HEK293 (cell line): ENCODE measurements at regions not wholly inside any gene's neighbourhood (a gene's known extent, or its start where the extent isn't known, plus 50 kb on each side); places are given as distances from the start of the nearest gene placed in this dataset.

Experiments
- CTCF ChIA-PET: fragments of 350-600 bp; formaldehyde crosslinking; extraction: SDS; loops from one replicate; lab custom pipeline; 2021; ENCODE audit warnings: antibody characterized with exemption; lab: Yijun Ruan, JAX
- POLR2A ChIA-PET: fragments of 300-600 bp; formaldehyde crosslinking; extraction: SDS; loops from one replicate; lab custom pipeline; 2020; ENCODE audit warnings: antibody characterized with exemption, inconsistent platforms; lab: Yijun Ruan, JAX
- H3K27ac ChIP-seq: fragments of 200-500 bp; sonication (Bioruptor generic); 2 replicates; pipeline ENCODE4 v1.5.1; 2014; ENCODE audit warnings: low read depth, low read length, control low read depth, inconsistent platforms; ENCODE audit errors: extremely low read depth
- H3K36me3 ChIP-seq, 2 experiments: fragments of 200-500 bp in 1 of 2; sonication (Bioruptor generic) in 1 of 2; 1 replicate in 1 of 2; 2 replicates in 1 of 2; pipeline ENCODE4 v1.5.1; 2014 to 2017; ENCODE audit warnings: inconsistent platforms in 2 of 2, low read length in 2 of 2; ENCODE audit not compliant: control insufficient read depth in 2 of 2, insufficient read depth in 1 of 2
- H3K4me1 ChIP-seq: fragments of 200-500 bp; sonication (Bioruptor generic); 2 replicates; pipeline ENCODE4 v1.5.1; 2014; ENCODE audit warnings: mild to moderate bottlenecking, low read length, inconsistent platforms; ENCODE audit not compliant: control insufficient read depth, insufficient read depth
- H3K4me3 ChIP-seq: 2 replicates; pipeline ENCODE4 v1.5.1; 2011; ENCODE audit warnings: low read depth, mild to moderate bottlenecking, control low read depth, low read length, moderate library complexity
- H3K9me3 ChIP-seq: fragments of 200-500 bp; sonication (Bioruptor generic); 2 replicates; pipeline ENCODE4 v1.5.1; 2014; ENCODE audit warnings: low read depth, low read length, inconsistent platforms; ENCODE audit not compliant: control insufficient read depth, insufficient read depth
- KLF16 ChIP-seq: fragments of 450-650 bp; formaldehyde crosslinking; IDR thresholded peaks from 2 replicates; pipeline ENCODE4 v1.5.1; 2017; ENCODE audit warnings: missing biosample characterization, missing genetic modification characterization
- KLF9 ChIP-seq: fragments of 450-650 bp; formaldehyde crosslinking; IDR thresholded peaks from 2 replicates; pipeline ENCODE4 v1.5.1; 2016; ENCODE audit warnings: missing biosample characterization, missing genetic modification characterization, low read depth
- TCF7L2 ChIP-seq: IDR thresholded peaks from 2 replicates; pipeline ENCODE4 v1.6.1; 2011; ENCODE audit warnings: low read depth, mild to moderate bottlenecking, inconsistent platforms, low read length, moderate library complexity, borderline replicate concordance
- TRIM28 ChIP-seq: IDR thresholded peaks from 2 replicates; pipeline ENCODE4 v1.6.1; 2011; ENCODE audit warnings: low read length, control low read depth, borderline replicate concordance
- ZNF148 ChIP-seq: fragments of 450-650 bp; formaldehyde crosslinking; IDR thresholded peaks from 2 replicates; pipeline ENCODE4 v1.5.0; 2017; ENCODE audit warnings: missing biosample characterization, missing genetic modification characterization, borderline replicate concordance
- ZNF174 ChIP-seq: fragments of 450-650 bp; formaldehyde crosslinking; IDR thresholded peaks from 2 replicates; pipeline ENCODE4 v1.5.0; 2017; ENCODE audit warnings: missing biosample characterization, mild to moderate bottlenecking, missing genetic modification characterization
- ZNF2 ChIP-seq: fragments of 450-650 bp; formaldehyde crosslinking; IDR thresholded peaks from 2 replicates; pipeline ENCODE4 v1.5.1; 2016; ENCODE audit warnings: missing biosample characterization, missing genetic modification characterization
- ZNF248 ChIP-seq: fragments of 450-650 bp; formaldehyde crosslinking; IDR thresholded peaks from 2 replicates; pipeline ENCODE4 v1.5.1; 2017; ENCODE audit warnings: missing biosample characterization, missing genetic modification characterization
- ZNF398 ChIP-seq: fragments of 450-650 bp; formaldehyde crosslinking; IDR thresholded peaks from 2 replicates; pipeline ENCODE4 v1.5.1; 2017; ENCODE audit warnings: missing biosample characterization, missing genetic modification characterization
- ZNF48 ChIP-seq: fragments of 450-650 bp; formaldehyde crosslinking; IDR thresholded peaks from 2 replicates; pipeline ENCODE4 v1.5.1; 2016; ENCODE audit warnings: missing biosample characterization, missing genetic modification characterization
- ZNF488 ChIP-seq: fragments of 450-650 bp; formaldehyde crosslinking; IDR thresholded peaks from 2 replicates; pipeline ENCODE4 v1.5.1; 2016; ENCODE audit warnings: missing biosample characterization, missing genetic modification characterization
- ZNF623 ChIP-seq: fragments of 450-650 bp; formaldehyde crosslinking; IDR thresholded peaks from 2 replicates; pipeline ENCODE4 v1.5.1; 2016; ENCODE audit warnings: missing biosample characterization, missing genetic modification characterization
- ZNF626 ChIP-seq: fragments of 450-650 bp; sonication (Bioruptor Pico); formaldehyde crosslinking; IDR thresholded peaks from 2 replicates; pipeline ENCODE4 v1.5.1; 2018; ENCODE audit warnings: missing biosample characterization, missing genetic modification characterization, inconsistent platforms
- ZNF654 ChIP-seq: fragments of 450-650 bp; formaldehyde crosslinking; IDR thresholded peaks from 2 replicates; pipeline ENCODE4 v1.5.1; 2016; ENCODE audit warnings: low read depth, missing biosample characterization, missing genetic modification characterization
- ZNF776 ChIP-seq: fragments of 450-650 bp; formaldehyde crosslinking; IDR thresholded peaks from 2 replicates; pipeline ENCODE4 v1.5.0; 2017; ENCODE audit warnings: missing biosample characterization, missing genetic modification characterization, borderline replicate concordance
- ZNF843 ChIP-seq: fragments of 450-650 bp; formaldehyde crosslinking; IDR thresholded peaks from 2 replicates; pipeline ENCODE4 v1.5.1; 2016; ENCODE audit warnings: missing biosample characterization, missing genetic modification characterization
- TF ChIP-seq, protein P1 (sequence below): fragments of 450-650 bp; formaldehyde crosslinking; IDR thresholded peaks from 2 replicates; pipeline ENCODE4 v1.5.1; 2016; ENCODE audit warnings: missing biosample characterization, missing genetic modification characterization
- TF ChIP-seq, protein P2 (sequence below): fragments of 450-650 bp; formaldehyde crosslinking; IDR thresholded peaks from 2 replicates; pipeline ENCODE4 v1.5.1; 2016; ENCODE audit warnings: missing biosample characterization, missing genetic modification characterization
- TF ChIP-seq, protein P3 (sequence below): fragments of 450-650 bp; formaldehyde crosslinking; IDR thresholded peaks from 2 replicates; pipeline ENCODE4; 2016; ENCODE audit warnings: missing biosample characterization, missing genetic modification characterization
- TF ChIP-seq, protein P4 (sequence below): fragments of 450-650 bp; IDR thresholded peaks from 2 replicates; pipeline ENCODE4 v1.5.1; 2018; ENCODE audit warnings: missing biosample characterization, mild to moderate bottlenecking, missing genetic modification characterization

- no peaks in the 10 kb centered on the region for H3K9me3 ChIP-seq
- TF ChIP-seq, protein P1, sequence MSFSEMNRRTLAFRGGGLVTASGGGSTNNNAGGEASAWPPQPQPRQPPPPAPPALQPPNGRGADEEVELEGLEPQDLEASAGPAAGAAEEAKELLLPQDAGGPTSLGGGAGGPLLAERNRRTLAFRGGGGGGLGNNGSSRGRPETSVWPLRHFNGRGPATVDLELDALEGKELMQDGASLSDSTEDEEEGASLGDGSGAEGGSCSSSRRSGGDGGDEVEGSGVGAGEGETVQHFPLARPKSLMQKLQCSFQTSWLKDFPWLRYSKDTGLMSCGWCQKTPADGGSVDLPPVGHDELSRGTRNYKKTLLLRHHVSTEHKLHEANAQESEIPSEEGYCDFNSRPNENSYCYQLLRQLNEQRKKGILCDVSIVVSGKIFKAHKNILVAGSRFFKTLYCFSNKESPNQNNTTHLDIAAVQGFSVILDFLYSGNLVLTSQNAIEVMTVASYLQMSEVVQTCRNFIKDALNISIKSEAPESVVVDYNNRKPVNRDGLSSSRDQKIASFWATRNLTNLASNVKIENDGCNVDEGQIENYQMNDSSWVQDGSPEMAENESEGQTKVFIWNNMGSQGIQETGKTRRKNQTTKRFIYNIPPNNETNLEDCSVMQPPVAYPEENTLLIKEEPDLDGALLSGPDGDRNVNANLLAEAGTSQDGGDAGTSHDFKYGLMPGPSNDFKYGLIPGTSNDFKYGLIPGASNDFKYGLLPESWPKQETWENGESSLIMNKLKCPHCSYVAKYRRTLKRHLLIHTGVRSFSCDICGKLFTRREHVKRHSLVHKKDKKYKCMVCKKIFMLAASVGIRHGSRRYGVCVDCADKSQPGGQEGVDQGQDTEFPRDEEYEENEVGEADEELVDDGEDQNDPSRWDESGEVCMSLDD (tag by site-specific recombination) = no peak
- TF ChIP-seq ZNF398 (tag by site-specific recombination) = no peak
- TF ChIP-seq ZNF48 (tag by site-specific recombination) = no peak
- no peak for TF ChIP-seq ZNF626 (tag by site-specific recombination)
- TF ChIP-seq ZNF488 (tag by site-specific recombination) = no peak
- no peak for TF ChIP-seq KLF16 (tag by site-specific recombination)
- no peak for TF ChIP-seq ZNF776 (tag by site-specific recombination)
- no peak for TF ChIP-seq TCF7L2
- TF ChIP-seq ZNF174 (tag by site-specific recombination) = no peak
- no peak for TF ChIP-seq ZNF623
- TF ChIP-seq, all 188 proteins: peak for 0
- Histone ChIP-seq H3K27ac (no peak overlapping the region), H3K4me3 (no peak overlapping the region), H3K36me3 (no peaks in the 10 kb centered on the region), H3K4me1 (no peaks in the 10 kb centered on the region)
- CTCF ChIA-PET = interaction anchor here (0.7 to 1.5 kb wide), 2 partner anchors 16 to 19 kb away, joined by 3 to 4 read pairs; no protein-coding TSS in a partner anchor
- POLR2A ChIA-PET = no interaction called here
Observed at GRCh38 chr5:85030316-85031084, 645.8 kb upstream of the EDIL3 start.

DNA sequence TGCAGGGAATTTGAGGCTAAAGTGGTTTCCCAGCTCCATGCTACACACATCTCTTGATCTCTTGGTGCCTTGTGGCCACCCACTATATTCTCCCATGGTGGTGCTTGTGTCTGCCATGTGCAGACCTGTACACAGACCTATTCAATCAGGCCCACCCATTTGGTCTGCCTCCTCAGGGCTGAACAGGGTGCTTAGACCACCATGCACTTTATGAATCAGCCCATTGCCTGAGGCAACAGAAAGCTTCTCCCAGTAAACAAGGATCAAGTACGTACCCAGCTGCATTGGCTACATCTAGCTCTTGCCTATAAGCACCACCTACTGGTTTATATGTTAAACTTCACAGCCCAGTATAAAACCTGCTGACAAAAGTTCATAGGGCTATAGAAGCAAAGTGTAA, 664.3 kb upstream of the EDIL3 start:
- no peaks in the 10 kb centered on the region for H3K9me3 ChIP-seq
- no peaks in the 10 kb centered on the region for H3K36me3 ChIP-seq
- H3K27ac ChIP-seq = no peak overlapping the region
- ChIA-PET POLR2A (no interaction called here), CTCF (interaction anchor here (0.5 to 1.6 kb wide), 9 partner anchors 11 to 1330 kb away, joined by 3 to 5 read pairs (median 4); no protein-coding TSS in a partner anchor)
- H3K4me1 ChIP-seq = no peaks in the 10 kb centered on the region
- H3K4me3 ChIP-seq = no peak overlapping the region
- TF ChIP-seq ZNF2 (tag by site-specific recombination) (peak; percentile 84), ZNF148 (no peak), KLF9 (no peak), ZNF654 (tag by site-specific recombination) (peak; percentile 62), ZNF843 (no peak), TRIM28 (no peak), ZNF248 (tag by site-specific recombination) (no peak)
- TF ChIP-seq, protein P2, sequence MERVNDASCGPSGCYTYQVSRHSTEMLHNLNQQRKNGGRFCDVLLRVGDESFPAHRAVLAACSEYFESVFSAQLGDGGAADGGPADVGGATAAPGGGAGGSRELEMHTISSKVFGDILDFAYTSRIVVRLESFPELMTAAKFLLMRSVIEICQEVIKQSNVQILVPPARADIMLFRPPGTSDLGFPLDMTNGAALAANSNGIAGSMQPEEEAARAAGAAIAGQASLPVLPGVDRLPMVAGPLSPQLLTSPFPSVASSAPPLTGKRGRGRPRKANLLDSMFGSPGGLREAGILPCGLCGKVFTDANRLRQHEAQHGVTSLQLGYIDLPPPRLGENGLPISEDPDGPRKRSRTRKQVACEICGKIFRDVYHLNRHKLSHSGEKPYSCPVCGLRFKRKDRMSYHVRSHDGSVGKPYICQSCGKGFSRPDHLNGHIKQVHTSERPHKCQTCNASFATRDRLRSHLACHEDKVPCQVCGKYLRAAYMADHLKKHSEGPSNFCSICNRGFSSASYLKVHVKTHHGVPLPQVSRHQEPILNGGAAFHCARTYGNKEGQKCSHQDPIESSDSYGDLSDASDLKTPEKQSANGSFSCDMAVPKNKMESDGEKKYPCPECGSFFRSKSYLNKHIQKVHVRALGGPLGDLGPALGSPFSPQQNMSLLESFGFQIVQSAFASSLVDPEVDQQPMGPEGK (tag by site-specific recombination) = no peak
- TF ChIP-seq, protein P3, sequence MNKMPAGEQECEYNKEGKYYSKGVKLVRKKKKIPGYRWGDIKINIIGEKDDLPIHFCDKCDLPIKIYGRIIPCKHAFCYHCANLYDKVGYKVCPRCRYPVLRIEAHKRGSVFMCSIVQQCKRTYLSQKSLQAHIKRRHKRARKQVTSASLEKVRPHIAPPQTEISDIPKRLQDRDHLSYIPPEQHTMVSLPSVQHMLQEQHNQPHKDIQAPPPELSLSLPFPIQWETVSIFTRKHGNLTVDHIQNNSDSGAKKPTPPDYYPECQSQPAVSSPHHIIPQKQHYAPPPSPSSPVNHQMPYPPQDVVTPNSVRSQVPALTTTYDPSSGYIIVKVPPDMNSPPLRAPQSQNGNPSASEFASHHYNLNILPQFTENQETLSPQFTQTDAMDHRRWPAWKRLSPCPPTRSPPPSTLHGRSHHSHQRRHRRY (tag by site-specific recombination) = no peak
- TF ChIP-seq, protein P4, sequence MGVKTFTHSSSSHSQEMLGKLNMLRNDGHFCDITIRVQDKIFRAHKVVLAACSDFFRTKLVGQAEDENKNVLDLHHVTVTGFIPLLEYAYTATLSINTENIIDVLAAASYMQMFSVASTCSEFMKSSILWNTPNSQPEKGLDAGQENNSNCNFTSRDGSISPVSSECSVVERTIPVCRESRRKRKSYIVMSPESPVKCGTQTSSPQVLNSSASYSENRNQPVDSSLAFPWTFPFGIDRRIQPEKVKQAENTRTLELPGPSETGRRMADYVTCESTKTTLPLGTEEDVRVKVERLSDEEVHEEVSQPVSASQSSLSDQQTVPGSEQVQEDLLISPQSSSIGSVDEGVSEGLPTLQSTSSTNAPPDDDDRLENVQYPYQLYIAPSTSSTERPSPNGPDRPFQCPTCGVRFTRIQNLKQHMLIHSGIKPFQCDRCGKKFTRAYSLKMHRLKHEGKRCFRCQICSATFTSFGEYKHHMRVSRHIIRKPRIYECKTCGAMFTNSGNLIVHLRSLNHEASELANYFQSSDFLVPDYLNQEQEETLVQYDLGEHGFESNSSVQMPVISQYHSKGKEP (tag by site-specific recombination) = no peak
